Breast epithelium (tissue), 4 donors: ENCODE measurements at regions not wholly inside any gene's neighbourhood (a gene's known extent, or its start where the extent isn't known, plus 50 kb on each side); places are given as distances from the start of the nearest gene placed in this dataset.

Source experiments
- DNase-seq, 2 donors: peaks; one replicate each; pipeline ENCODE4 v3.0.0-alpha.2; 2019; ENCODE audit warnings: low spot score in 2 of 2
- H3K27ac ChIP-seq, 2 donors: fragments of 200-600 bp; sonication (generic) in 1 of 2; one replicate each; pipeline ENCODE4 v1.5.1; 2016 to 2019; ENCODE audit warnings: mild to moderate bottlenecking in 1 of 2
- H3K27me3 ChIP-seq, 2 donors: fragments of 200-600 bp; sonication (generic) in 1 of 2; one replicate each; pipeline versions ENCODE4 v1.5.1 to v1.6.0; 2017 to 2019; ENCODE audit warnings: control low read depth in 1 of 2, mild to moderate bottlenecking in 1 of 2
- H3K36me3 ChIP-seq: fragments of 200-600 bp; one replicate; pipeline ENCODE4 v1.5.1; 2019
- H3K4me1 ChIP-seq, 2 donors: fragments of 200-600 bp; sonication (generic); one replicate each; pipeline ENCODE4 v1.5.1; 2016 to 2019; ENCODE audit warnings: control low read depth in 1 of 2
- H3K4me3 ChIP-seq, 3 donors: fragments of 200-600 bp; sonication (generic); 1 replicate in 2 of 3; 2 replicates in 1 of 3; pipeline ENCODE4 v1.5.1; 2016 to 2019; ENCODE audit warnings: mild to moderate bottlenecking in 3 of 3, moderate library complexity in 2 of 3
- H3K9me3 ChIP-seq, 2 donors: fragments of 200-600 bp; sonication (generic) in 1 of 2; one replicate each; pipeline ENCODE4 v1.5.1; 2016 to 2019; ENCODE audit warnings: control low read depth in 1 of 2
- POLR2A ChIP-seq: fragments of 450-650 bp; IDR thresholded peaks from one replicate; pipeline ENCODE4 v1.6.1; 2016; ENCODE audit warnings: antibody characterized with exemption, mild to moderate bottlenecking, moderate library complexity
- POLR2AphosphoS5 ChIP-seq, 3 donors: sonication (generic); formaldehyde crosslinking; IDR thresholded peaks; one replicate each; pipeline ENCODE4 v1.6.1; 2017; ENCODE audit warnings: antibody characterized with exemption in 3 of 3
- intact Hi-C: fragments of 100-400 bp; cut with DNase I; formaldehyde crosslinking; loops from one replicate; pipeline ENCODE4 v1.15.1; 2023; ENCODE audit warnings: low total_unique reads
- TF ChIP-seq, protein P1 (sequence below), 3 donors: fragments of 450-650 bp; IDR thresholded peaks; one replicate each; pipeline ENCODE4 v1.5.1; 2016 to 2017; ENCODE audit warnings: antibody characterized with exemption in 3 of 3, mild to moderate bottlenecking in 3 of 3, moderate library complexity in 3 of 3

DNA sequence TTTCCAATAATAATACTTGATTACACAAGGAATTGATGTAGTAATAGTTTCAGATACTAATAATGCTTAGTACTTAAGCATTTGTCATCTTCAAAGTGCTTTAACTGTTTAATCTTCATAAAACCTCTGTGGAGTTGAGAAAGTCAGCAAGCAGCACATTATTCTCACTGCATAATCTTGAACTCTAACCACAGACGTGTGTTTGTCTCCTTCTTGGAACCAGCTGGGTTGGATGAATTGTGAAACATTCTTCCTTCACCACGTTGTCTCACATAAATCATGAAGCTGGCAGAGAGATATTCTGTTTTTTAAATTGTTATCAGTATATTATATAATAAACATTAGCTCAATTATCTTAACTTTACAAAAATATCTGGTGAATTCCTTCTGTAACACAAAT is 55.1 kb upstream of the LDAH start:
- no peaks in the 10 kb centered on the region for H3K4me1 ChIP-seq
- no peak for DNase-seq
- intact Hi-C loops = no loop called here
- H3K36me3 ChIP-seq = no peaks in the 10 kb centered on the region
- H3K4me3 ChIP-seq = no peak overlapping the region
- peaks cover 0 to 14% of the 10 kb centered on the region in 2 donors for H3K9me3 ChIP-seq
- no peak overlapping the region for H3K27ac ChIP-seq
- TF ChIP-seq, protein P1, sequence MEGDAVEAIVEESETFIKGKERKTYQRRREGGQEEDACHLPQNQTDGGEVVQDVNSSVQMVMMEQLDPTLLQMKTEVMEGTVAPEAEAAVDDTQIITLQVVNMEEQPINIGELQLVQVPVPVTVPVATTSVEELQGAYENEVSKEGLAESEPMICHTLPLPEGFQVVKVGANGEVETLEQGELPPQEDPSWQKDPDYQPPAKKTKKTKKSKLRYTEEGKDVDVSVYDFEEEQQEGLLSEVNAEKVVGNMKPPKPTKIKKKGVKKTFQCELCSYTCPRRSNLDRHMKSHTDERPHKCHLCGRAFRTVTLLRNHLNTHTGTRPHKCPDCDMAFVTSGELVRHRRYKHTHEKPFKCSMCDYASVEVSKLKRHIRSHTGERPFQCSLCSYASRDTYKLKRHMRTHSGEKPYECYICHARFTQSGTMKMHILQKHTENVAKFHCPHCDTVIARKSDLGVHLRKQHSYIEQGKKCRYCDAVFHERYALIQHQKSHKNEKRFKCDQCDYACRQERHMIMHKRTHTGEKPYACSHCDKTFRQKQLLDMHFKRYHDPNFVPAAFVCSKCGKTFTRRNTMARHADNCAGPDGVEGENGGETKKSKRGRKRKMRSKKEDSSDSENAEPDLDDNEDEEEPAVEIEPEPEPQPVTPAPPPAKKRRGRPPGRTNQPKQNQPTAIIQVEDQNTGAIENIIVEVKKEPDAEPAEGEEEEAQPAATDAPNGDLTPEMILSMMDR (IDR thresholded peaks at IDR 0.05) = no peak
- TF ChIP-seq POLR2A (no peak), POLR2AphosphoS5 (IDR thresholded peaks at IDR 0.05) (no peak)
- H3K27me3 ChIP-seq = no peaks in the 10 kb centered on the region
